ENCODE measurements at regions not wholly inside any gene's neighbourhood (a gene's known extent, or its start where the extent isn't known, plus 50 kb on each side); places are given as distances from the start of the nearest gene placed in this dataset.

GRCh38 chr16:85346404-85347212 is 234.3 kb upstream of the CIBAR2 start:
- Histone ChIP-seq H2AFZ (replicated peaks; ENCODE audit: low read length, poor library complexity) (no peak overlapping the region), H4K8ac (ENCODE audit: low read depth in 2 of 2, low read length in 2 of 2) (no peak overlapping the region), H3K18ac (ENCODE audit: low read depth, low read length) (no peak overlapping the region), H3K4me2 (ENCODE audit: low read depth, low read length) (no peak overlapping the region), H3K4ac (ENCODE audit: low read depth, low read length) (no peak overlapping the region), H4K91ac (ENCODE audit: insufficient read depth, low read depth, low read length) (no peak overlapping the region), H3K36me3 (ENCODE audit: control insufficient read depth, insufficient read depth, low read length) (no peaks in the 10 kb centered on the region), H3K79me1 (ENCODE audit: low read depth in 1 of 2, low read length in 2 of 2) (peaks cover 35 to 54% of the 10 kb centered on the region in 2 experiments), H3K27me3 (ENCODE audit: control insufficient read depth, insufficient read depth, low read length) (no peaks in the 10 kb centered on the region), H3K9ac (ENCODE audit: low read depth, low read length) (no peak overlapping the region), H3K4me3 (ENCODE audit: insufficient read depth, low read depth, low read length) (no peak overlapping the region), H3K56ac (ENCODE audit: extremely low read depth, insufficient read depth, low read length) (no peak overlapping the region), H2BK120ac (ENCODE audit: low read depth, low read length) (no peak overlapping the region), H4K5ac (ENCODE audit: low read depth, low read length) (no peak overlapping the region), H2AK5ac (ENCODE audit: low read depth, low read length) (no peak overlapping the region), H2BK15ac (ENCODE audit: low read depth, low read length) (no peak overlapping the region), H2BK5ac (ENCODE audit: low read depth, low read length, poor library complexity, severe bottlenecking) (peak overlapping the region; percentile 16), H3K23ac (ENCODE audit: low read depth, low read length) (no peak overlapping the region), H2BK20ac (ENCODE audit: low read depth, low read length) (no peak overlapping the region), H4K20me1 (ENCODE audit: insufficient read depth, low read length) (peaks cover 97% of the 10 kb centered on the region), H3K4me1 (ENCODE audit: control insufficient read depth, insufficient read depth, low read length) (peaks cover 11% of the 10 kb centered on the region), H3K14ac (replicated peaks; ENCODE audit: low read depth, low read length) (no peak overlapping the region), H3K27ac (ENCODE audit: insufficient read depth, low read length) (no peak overlapping the region), H3K9me3 (ENCODE audit: control insufficient read depth, insufficient read depth, low read length) (no peaks in the 10 kb centered on the region), H3K9me1 (ENCODE audit: insufficient read depth, low read length) (peaks cover 13% of the 10 kb centered on the region), H2AK9ac (replicated peaks; ENCODE audit: low read depth, low read length, poor library complexity) (no peak overlapping the region)
- TF ChIP-seq RFX5 (IDR thresholded peaks at IDR 0.05; ENCODE audit: low read depth, low read length) (no peak), CHD1 (IDR thresholded peaks at IDR 0.05; ENCODE audit: low read depth, low read length) (no peak), POLR2A (IDR thresholded peaks at IDR 0.05; ENCODE audit: low read depth, low read length) (no peak)
- BruUV-seq (replicated peaks) = no TSS peak
- WGBS, 2 experiments (ENCODE audit: extremely low coverage in 2 of 2, insufficient read length in 1 of 2) = 96% methylated on average over 6 of the region's 12 CpGs; no CpG with 5 or more reads in 1 of the 2 experiments
- ChIA-PET POLR2A (ENCODE audit: unreplicated experiment) (no interaction called here), CTCF (interaction anchor here (1.9 kb wide), 1 partner anchor 16 kb away, joined by 7 read pairs; no protein-coding TSS in a partner anchor)
- in situ Hi-C loops (cut with MboI; ENCODE audit: low sequenced_read_pairs) (no loop called here), intact Hi-C loops (cut with micrococcal nuclease) (no loop called here), dilution Hi-C loops (cut with HindIII; ENCODE audit: low sequenced_read_pairs, unreplicated experiment) (no loop called here)
- DNase-seq (no peak), ATAC-seq (ENCODE audit: low read depth) (no peak)

Measured in IMR-90 (cell line).